GM21723 (cell line): ENCODE measurements at regions not wholly inside any gene's neighbourhood (a gene's known extent, or its start where the extent isn't known, plus 50 kb on each side); places are given as distances from the start of the nearest gene placed in this dataset.

Source experiments
- ATAC-seq: cut with Tn5 transposase; IDR thresholded peaks from one replicate; pipeline ENCODE4 v1.9.1; 2021; ENCODE audit warnings: mild to moderate bottlenecking, moderate library complexity; ENCODE audit not compliant: unreplicated experiment

- no peak for ATAC-seq
Measured at GRCh38 chr10:8462565-8462964, 408.1 kb downstream of the GATA3 start.

GRCh38 chr10:8463853-8464252 lies 409.4 kb downstream of the GATA3 start:
- ATAC-seq, result no peak

DNA sequence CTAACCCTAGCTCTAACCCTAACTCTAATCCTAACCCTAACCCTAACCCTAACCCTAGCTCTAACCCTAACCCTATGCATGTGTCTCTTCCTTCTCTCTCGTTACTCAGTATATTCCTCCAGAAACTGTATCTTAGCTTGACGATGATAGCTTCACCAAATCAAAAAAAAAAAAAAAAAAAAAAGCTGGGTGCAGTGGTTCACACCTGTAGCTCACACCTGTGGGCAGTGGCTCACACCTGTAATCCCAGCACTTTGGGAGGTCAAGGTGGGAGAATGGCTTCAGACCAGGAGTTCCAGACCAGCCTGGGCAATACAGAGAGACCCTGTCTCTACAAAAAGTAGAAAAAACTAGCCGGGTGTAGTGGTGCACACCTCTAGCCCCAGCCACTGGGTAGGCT lies 414.0 kb downstream of the GATA3 start:
- ATAC-seq, result no peak

DNA sequence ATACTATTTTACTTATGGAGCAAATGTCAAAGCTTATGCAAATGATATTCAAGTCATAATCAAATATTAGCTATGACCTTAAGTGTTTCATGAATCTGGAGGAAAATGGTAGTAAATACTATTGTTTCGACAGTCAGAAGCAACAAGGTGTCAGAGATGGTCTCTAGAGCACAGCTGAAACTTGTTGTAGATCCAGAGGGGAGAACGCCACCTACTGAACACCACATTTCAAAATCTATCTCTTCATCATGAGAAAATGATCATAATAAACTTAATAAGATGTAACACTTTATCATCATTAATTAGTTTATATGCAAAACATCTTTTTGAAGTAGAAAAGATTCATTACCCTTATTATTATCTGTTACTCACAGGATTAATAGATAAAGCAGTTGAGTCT lies 418.7 kb downstream of the GATA3 start:
- ATAC-seq, result no peak

GRCh38 chr10:8477300-8477699 lies 422.8 kb downstream of the GATA3 start:
- ATAC-seq, result no peak

- ATAC-seq, result no peak
Measured at GRCh38 chr10:8481718-8482504, 427.4 kb downstream of the GATA3 start.

- ATAC-seq, result no peak
Measured at GRCh38 chr10:8485032-8485431, 430.5 kb downstream of the GATA3 start.

DNA sequence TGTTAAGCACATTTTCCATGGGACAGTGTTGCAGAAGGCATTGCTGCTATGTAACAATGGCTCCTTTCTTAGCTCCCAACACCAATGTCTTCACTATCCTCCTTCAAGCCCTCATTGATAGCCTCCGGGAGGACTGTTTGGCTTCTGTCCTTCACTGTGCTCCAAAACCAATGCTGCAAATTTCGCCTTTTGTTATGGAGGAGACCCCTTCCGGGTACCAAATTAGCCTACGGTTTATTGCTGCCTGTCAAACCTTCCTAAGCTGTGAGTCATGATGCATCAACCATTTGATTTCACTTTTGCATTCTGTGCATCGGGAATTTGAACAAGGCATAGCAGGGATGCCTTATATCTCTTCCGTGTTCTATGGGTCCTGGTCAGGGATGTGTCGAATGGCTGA lies 432.9 kb downstream of the GATA3 start:
- ATAC-seq, result no peak

DNA sequence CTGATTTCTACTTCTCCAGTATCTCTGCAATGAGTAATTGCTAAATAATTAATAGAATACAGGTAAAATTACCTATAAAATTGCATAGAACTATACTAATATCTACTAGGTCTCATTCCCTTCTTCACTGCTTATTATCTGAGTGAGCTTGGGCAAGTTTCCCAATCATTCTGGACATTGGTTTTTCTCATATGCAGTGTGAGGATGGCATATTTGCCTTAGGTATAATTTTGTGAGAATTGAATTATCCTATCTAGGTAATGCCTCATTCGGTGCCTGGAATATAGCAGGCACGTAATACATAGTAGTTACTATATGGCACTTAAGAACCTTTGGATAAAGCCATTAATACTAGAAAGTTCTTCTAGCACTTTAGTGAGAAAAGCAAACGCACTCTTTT lies 434.7 kb downstream of the GATA3 start:
- no peak for ATAC-seq

DNA sequence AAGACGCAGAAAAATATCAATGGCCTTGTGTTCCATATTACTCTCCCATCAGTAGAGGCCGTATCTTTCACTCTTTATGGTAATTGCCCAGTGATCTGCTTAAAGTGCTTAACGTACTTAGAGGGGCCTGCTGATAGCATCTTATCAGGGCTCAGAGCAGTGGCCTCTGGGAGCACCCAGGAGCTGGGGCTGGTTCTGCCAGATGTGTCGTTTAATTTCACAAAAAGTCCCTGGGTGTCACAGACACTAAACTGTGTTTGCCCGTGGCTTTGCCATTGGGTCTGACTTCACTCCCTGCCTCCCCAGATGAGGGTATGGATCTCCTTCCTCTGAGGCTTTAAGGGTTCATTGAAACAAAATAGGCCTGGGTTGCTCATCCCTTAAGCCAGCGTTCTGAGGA lies 435.3 kb downstream of the GATA3 start:
- no peak for ATAC-seq

- no peak for ATAC-seq
Measured at GRCh38 chr10:8498290-8498689, 443.8 kb downstream of the GATA3 start.

DNA sequence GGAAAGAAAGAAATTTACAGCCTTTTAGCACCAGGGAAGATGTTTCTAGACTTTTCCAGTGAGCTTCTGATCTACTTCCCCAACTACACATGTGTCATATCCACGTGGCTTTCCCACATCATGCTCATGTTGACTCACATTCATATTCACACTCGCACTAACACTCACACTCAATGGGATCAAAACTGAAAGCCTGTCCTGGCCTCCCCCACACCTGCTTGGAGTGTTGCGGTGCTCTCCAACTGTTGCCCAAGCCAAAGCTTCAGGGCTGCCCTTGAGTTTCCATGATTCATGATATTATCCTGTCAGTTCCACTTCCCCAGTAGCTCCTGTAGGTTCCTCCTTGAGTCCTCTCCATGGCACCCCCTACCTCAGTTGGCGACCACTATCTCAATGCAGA lies 444.4 kb downstream of the GATA3 start:
- no peak for ATAC-seq

- ATAC-seq, result no peak
Measured at GRCh38 chr10:8499312-8499711, 444.8 kb downstream of the GATA3 start.

DNA sequence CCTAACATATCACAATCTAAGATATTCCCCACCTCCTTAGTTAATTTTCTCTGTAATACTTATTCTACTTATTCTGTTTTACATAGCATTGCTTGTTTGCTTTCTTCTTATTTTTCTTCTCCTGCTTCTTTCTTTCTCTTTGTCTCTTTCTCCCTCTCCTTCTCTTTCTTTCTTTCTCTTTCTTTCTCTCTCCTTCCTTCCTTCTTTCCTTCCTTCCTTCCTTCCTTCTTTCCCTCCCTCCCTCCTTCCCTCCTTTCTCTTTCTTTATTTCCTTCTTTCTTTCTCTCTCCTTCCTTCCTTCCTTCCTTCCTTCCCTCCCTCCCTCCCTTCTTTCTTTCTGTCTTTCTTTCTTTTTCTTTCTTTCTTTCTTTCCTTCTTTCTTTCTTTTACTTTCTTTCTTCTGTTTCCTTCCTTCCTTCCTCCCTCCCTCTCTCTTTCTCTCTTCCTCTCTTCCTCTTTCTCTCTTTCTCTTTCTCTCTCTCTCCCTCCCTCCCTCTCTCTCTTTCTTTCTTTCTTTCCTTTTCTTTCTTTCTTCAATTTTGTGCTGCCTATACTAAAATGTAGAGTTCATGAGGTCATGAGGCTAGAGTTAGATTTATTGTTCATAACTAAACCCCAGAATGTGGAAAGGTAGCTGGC lies 445.4 kb downstream of the GATA3 start:
- ATAC-seq, result no peak

- no peak for ATAC-seq
Measured at GRCh38 chr10:8502573-8502972, 448.1 kb downstream of the GATA3 start.

- no peak for ATAC-seq
Measured at GRCh38 chr10:8504499-8504898, 450.0 kb downstream of the GATA3 start.

GRCh38 chr10:8507156-8507555 lies 452.7 kb downstream of the GATA3 start:
- no peak for ATAC-seq

DNA sequence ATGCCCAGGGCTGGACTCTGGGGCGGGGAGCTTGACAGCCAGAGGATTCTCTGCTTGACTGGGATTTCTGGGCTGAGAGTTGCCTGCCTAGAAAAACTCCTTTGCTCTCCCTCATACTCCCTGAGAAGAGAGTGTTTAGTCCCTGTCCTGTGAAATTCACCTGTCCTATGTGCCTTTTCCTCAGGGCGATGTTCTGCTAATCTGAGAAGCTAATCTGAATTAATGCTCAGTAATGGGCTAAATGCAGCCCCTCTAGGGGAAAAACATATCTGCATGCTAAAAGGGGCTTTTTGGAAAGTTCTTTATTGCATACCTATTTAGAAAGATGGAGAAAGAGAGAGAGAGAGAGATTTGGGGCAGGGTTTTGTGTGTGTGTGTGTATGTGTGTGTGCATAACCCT lies 454.4 kb downstream of the GATA3 start:
- no peak for ATAC-seq

DNA sequence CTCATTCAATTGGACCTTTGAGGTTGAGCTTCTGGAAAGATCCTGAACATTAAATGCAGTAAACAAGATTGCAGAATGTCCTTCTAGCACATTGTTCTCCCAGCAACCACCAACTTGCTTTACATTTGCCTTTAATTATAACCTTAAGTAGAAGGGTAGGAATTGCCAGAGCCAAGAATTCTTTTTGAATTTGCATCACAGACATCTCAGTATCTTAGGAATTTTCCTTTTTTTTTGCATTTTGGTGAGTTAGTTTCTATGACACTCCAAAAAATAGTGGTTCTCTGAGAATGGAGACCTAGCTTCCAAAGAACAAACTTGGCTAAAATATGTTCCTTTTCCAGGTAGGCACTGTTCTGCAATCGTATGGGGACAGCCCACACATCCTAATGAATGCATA lies 456.0 kb downstream of the GATA3 start:
- ATAC-seq, result no peak

GRCh38 chr10:8511026-8511425 lies 456.5 kb downstream of the GATA3 start:
- no peak for ATAC-seq

GRCh38 chr10:8513155-8514147 lies 459.0 kb downstream of the GATA3 start:
- ATAC-seq, result no peak
